ENCODE measurements at regions not wholly inside any gene's neighbourhood (a gene's known extent, or its start where the extent isn't known, plus 50 kb on each side); places are given as distances from the start of the nearest gene placed in this dataset.
A peak's percentile ranks its signal among the peaks of the same experiment; 100 is the strongest.
"Not testable (repeated sequence)": the region's sequence is repeated elsewhere in the genome, so short reads cannot be mapped to it uniquely, and the experiment has no call there.

DNA sequence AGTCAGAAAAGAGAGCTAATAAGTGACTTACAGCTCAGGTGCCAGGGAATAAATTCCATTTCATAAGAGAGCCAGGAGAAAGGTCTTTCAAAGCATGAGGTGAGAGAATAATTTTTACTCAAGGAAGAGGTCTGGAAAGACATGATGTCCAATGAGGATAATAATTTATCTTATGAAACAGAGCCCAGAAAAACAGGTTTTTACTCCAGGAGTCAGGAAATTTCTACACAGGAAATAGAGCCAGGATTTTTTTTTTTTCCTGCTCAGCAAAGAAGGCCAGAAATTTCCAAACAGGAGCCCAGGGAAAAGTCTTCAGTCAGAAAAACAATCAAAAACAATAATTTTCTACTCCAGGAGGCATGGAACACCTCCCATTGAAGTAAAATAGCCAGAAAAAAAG, 1185.7 kb upstream of the TSPY4 start:
- ATAC-seq: no peak
- DNase-seq (ENCODE audit: low spot score): no peak

DNA sequence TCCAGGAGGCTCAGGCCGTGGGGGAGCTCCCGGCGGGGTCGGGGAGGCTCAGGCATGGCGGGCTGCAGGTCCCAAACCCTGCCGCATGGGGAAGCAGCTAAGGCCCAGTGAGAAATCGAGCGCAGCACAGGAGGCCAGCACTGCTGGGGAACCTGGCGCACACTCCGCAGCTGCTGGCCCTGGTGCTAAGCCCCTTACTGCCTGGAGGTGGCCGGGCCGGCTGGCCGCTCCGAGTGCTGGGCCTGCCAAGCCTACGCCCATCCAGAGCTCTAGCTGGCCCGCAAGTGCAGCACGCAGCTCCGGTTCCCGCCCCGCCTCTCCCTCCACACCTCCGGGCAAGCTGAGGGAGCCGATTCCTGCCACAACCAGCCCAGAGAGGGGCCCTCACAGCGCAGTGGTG, 1208.7 kb upstream of the TSPY4 start:
- no peak for ATAC-seq
- no peak for DNase-seq (ENCODE audit: low spot score)

DNA sequence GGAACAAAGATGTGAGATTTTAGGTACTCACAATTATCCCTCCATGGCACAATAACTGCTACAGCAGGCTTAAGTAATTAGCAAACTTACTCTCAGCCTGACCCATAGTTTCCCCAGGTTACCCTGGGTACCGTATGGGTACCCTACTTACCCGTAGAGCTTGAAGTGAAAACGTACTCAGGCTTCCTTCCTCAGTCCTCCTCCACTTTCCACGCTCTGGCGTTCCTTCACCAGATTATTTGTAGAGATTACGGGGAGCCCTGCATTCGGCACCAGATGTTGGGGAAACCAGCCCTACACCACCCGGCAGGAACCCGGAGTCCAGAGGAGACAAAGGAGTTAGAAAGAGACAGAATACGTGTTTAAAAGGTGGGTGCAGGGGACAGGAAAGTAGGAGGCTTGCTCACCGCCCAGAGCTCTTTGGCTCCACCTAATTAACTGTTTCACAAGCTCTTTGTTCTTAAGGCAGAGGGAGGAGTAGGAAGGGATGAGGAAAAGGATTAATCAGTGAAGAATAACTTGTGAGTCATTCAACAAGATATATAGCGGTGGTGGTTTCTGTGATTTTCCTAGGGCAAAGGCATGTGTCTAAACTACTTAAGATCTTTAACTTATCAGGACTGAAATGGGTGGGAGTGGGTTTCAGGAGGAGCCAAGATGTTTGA, 1211.2 kb upstream of the TSPY4 start:
- DNase-seq (ENCODE audit: low spot score) (no peak), ATAC-seq (no peak)

DNA sequence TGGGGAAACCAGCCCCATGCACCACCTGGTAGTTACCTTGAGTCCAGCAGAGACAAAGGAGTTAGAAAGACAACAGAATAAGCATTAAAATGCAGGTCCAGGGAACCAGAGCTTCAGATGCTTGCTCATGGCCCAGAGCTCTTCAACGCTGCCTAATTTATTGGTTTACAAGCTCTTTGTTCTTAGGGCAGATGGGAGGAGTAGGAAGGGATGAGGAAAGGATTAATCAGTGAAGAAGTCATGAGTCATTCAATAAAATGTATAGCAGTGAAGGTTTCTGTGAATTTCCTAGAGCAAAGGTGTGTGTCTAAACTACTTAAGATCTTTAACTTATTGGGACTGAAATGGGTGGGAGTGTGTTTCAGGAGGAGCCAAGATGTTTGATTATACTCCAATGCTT, 1210.3 kb upstream of the AMELY start:
- ATAC-seq: no peak
- no peak for DNase-seq (ENCODE audit: low spot score)

DNA sequence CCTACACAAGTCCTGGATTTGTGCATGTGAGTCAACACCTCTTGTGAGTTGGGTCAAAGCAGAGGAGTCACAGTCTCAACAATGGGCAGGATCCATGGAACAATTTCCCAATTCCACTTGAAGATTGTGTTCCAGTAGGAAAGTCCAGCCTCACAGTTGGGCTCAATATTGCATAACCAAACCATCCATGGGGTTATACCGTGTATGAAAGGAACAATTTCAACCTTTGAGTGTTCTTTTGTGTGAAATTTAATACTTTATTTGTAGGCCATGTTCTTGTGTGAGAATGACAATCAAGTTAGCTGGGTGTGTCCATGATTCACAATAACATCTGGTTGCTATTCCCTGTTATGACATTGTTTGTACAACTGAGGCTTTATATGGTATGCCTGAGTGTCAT, 1182.9 kb upstream of the AMELY start:
- ATAC-seq: no peak
- no peak for DNase-seq (ENCODE audit: low spot score)

DNA sequence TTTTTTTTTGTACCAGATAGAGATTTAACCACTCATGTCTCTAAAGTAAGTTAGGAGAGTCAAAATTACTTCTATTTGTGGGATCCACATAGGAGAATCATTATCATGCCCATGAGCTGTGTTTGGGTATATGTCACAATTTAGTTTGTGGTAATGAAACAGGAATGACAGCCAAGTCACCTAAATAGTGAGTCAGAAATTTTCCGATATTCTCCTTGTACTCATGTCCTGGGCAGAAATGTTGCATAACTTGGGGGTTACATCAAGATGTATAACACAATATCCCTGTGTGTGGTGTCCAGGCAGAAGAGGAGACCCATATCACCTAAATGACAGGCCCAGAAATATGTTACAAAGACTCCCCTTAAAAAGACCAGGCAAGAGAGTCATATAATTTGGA, 1181.4 kb upstream of the AMELY start:
- no peak for ATAC-seq
- DNase-seq (ENCODE audit: low spot score): no peak

DNA sequence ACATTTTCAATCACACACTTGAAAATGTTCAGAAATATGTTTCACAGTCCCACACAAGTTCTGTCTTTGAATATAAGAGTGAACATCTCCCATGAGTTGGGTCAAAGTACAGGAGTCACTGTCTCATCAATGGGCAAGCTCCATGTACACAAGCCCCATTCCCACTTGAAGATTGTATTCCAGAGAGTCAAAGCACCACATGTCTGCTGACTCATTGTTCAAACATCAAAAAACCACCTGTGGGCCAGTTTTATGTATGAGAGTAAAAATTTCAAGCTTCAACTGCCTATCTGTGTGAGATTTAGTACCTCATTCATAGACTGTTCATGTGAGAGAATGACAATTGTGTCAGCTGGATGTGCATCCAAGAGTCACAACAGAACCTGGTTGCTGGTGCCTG, 1174.4 kb upstream of the AMELY start:
- DNase-seq (ENCODE audit: low spot score): no peak
- ATAC-seq: no peak

DNA sequence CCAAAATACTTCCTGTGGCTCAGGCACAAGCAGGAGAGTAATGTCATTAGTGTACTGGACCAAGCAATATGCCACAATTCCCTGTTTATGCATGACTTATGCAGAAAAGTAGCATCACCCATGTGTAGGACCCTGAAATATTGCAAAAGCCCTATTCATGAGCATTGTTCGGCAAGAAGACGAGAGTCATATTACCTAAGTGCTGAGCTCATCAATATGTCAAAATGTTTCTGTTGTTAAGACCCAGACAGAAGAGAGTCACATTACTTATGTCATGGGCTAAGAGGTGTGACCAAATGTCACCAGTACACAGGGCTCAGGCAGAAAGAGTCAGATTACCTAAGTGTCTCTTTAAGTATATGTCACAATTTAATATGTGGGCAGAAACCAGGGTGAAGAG, 1172.6 kb upstream of the AMELY start:
- DNase-seq (ENCODE audit: low spot score): no peak
- ATAC-seq: no peak

DNA sequence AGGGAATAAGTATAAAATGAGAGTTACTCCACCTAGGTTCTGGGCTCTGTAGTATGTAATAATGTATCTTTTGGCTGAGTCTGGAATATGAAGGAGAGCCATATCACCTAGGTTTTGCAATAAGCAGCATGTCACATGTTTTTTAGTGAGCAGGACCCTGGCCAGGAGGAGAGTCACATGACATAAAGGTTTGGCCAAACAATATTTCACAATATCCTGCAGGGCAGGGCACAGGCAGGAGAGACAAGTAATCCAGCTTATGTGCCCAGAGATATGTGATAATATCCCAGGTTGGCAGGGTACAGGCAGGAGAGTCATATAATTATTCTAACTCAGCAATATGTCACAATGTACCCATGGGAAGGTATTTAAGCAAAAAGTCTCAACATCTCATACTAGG, 1169.6 kb upstream of the AMELY start:
- ATAC-seq (peak; percentile 48), DNase-seq (ENCODE audit: low spot score) (peak; percentile 45)

DNA sequence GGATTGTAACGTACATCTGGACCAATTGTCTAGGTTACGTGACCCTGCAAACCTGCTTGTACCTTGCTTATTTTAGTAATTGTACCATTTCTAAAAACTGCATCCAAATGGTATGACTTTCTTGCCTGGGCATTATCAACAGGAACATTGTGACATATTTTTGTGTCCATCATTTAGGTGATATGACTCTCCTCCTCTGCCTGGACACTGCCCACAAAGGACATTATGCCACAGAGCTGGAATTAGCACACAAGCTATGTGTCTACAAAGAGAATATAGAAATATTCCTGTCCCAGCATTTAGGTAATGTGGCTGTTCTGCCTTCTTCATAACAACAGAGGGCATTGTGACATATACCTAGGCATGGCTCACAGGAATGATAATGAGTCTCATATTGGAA, 1153.7 kb upstream of the AMELY start:
- ATAC-seq (no peak), DNase-seq (ENCODE audit: low spot score) (no peak)

DNA sequence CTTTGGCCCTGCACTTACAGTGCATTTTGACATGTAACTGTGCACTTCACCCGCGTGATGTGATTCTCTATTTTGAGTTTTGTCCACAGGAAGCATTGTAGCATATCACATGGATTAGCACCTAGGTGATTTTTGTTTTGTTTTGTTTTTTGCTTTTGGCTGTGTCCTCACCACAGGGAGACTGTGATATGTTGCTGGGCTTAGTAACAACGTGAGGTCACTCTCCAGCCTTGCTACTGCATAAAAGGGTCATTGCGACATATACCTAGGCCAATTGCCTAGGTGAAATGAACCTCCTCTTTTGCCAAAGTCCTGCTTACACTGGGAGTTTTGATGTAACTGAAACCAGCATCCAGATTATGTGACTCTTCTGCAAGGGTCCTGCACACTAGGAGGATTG, 1152.9 kb upstream of the AMELY start:
- DNase-seq (ENCODE audit: low spot score) (peak; percentile 45), ATAC-seq (peak; percentile 94)

DNA sequence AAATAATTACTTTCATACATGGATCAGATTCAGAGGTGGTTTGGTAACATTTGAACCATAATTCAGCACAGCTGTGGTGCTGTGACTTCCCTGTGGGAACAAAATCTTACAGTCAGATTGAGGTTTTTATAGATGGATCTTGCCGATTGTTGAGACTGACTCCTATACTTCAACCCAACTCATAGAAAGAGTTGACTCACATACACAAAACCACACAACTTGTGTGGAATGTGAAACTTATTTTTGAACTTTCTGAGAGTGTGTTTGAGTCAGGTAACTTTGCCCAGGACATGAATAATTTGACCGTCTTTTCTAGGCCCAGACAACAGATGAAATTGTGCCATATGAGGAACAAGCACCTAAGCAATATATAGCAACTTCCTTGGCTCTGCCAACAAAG, 1152.4 kb upstream of the AMELY start:
- no peak for DNase-seq (ENCODE audit: low spot score)
- no peak for ATAC-seq

DNA sequence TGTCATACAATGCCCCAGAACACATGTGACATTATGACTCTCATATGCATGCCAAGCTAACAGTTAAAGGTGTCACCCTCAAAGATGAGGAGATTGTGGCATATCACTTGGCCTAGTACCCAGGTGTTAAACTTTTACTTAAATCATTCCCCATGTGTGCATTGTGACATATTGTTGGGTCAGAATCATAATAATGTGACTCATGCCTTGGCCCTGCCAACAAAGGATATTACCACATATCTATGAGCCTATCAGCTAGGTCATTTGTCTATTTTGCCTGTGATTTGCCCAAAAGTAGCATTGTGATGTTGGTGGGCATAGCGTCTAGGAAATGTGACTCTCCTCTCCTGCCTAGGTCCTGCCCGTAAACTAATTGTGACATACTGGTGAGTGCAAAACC, 1147.1 kb upstream of the AMELY start:
- ATAC-seq (no peak), DNase-seq (ENCODE audit: low spot score) (no peak)

DNA sequence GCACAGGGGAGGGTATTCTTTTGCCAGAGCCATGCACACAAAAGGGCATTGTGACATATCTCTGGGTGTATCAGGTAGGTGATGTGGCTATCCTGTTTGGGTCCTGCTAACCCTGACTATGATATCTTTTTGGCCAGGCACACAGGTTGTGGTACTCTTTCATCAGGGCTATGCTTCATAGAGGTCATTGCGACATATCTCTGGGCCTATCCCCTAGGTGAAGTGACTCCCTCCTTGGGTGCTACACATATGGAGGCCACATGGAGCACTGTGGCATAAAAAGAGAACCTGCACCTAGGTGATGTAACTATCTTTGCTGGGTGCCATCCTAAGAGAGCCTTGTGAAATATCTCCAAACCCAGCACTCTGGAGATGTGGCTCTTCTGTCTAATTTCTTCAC, 1139.8 kb upstream of the AMELY start:
- ATAC-seq (no peak), DNase-seq (ENCODE audit: low spot score) (no peak)

DNA sequence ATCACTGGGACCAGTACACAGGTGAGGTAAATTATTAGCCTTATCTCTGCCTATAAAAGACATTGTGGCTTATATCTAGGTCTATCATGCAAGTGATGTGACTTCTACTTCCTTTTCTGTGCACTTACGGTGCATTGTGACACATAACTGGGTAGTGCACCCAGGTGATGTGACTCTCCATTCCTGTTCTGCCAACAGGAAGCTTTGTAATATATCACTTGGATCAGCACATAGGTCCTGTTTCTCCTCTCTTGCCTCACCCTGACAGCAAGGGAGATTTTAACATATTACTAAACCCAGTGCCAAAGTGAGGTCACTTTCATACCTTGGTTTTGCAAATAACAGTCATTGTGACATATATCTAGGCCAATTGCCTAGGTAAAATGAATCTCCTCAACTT, 1129.7 kb upstream of the AMELY start:
- DNase-seq (ENCODE audit: low spot score) (no peak), ATAC-seq (no peak)

DNA sequence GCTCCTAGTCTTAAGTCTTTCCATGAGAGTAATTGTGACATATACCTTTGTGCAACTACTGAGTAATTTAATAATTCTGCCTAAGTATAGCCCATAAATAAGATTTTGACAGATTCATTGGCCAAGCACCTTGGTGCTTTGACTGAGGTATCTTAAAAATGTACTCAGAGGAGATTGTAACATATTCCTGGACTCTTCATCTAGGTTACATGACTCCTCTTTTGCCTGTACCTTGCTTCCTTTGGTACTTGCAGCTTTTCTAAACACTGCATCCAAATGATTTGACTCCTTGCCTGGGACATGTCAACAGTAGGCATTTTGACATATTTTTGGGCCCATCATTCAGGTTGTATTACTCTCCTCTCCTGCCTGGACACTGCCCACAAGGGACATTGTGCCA, 1125.0 kb upstream of the AMELY start:
- DNase-seq (ENCODE audit: low spot score) (no peak), ATAC-seq (no peak)

DNA sequence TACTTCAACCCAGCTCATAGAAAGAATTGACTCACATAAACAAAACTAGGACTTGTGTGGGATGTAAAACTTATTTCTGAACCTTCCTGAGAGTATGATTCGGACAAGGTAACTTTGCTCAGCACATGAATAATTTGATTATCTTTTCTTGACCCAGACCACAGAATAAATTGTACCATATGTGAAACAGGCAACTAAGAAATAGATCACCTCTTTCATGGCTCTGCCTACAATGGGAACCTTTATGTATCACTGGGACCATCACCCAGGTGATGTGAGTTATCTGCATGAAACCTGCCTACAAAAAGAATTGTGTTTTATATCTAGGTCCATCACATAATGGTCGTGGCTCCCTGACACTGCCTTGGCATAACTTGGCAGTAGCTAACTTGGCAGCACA, 1124.1 kb upstream of the AMELY start:
- no peak for ATAC-seq
- no peak for DNase-seq (ENCODE audit: low spot score)

DNA sequence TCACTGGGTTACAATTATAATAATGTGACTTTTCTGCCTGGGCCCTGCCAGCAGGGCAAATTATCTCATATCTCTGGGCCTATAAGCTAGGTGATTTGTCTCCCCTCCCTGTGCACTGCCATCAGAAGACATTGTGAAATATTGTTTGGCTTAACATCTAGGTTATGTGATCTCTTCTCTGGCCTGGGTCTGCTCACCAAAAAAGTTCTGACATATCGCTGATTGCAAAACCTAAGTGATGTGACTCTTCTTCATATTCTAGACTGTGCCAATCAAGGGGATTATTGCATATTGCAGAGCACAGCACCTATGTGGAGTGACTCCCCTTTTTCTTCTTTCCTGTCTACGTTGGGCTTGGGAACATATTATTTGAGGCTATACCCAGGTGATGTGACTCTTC, 1123.1 kb upstream of the AMELY start:
- ATAC-seq: no peak
- DNase-seq (ENCODE audit: low spot score): no peak

DNA sequence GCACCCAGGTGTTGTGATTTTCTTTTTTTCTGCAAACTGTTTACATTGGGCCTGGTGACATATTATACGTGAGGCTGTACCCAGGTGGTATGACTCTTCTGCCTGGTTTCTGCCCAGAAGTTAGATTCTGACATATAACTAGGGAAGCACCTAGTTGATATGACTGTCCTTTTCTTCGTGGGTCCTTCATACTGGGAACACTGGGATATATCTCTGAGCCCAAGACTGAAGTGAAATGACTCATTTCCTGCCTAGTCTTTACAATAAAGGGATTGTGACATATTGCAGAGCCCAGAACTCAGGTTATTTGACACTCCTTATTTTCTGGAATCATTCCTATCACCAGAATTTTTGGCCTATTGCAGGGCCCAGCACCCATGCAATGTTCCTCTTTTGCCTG, 1121.6 kb upstream of the AMELY start:
- DNase-seq (ENCODE audit: low spot score) (no peak), ATAC-seq (no peak)

DNA sequence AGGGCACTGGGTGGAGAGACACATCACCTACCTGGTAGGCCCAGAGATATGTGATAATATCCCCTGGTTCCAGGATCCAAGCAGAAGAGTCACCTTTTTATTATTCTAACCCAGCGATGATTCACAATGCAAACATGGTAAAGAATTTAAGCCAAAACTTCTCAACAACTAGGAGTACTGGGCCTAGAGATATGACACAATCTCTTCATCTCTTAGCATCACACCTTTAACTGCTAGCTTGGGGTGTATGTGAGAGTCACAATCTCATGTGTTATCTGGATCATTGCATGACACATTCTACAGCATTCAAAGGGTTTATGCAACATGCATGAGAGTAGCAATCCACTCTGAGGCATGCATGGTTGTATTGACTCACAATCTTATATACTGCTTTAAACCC, 1109.0 kb upstream of the AMELY start:
- ATAC-seq (no peak), DNase-seq (ENCODE audit: low spot score) (no peak)

DNA sequence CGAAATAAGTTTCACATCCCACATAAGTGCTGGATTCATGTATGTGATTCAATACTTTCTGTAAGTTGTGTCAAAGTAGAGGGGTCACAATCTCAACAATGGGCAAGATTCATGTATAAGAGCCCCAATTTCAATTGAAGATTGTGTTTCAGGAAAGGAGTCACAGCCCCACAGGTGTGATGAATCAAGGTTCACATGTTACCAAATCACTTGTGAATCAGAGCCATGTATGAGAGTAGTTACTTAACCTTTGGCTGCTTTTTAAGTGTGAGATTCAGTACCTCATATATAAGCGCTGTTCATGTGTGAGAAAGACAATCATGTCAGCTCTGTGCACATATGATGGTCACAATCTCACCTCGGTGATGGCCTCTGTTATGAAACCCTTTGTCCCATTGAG, 1100.0 kb upstream of the AMELY start:
- ATAC-seq (no peak), DNase-seq (ENCODE audit: low spot score) (no peak)

DNA sequence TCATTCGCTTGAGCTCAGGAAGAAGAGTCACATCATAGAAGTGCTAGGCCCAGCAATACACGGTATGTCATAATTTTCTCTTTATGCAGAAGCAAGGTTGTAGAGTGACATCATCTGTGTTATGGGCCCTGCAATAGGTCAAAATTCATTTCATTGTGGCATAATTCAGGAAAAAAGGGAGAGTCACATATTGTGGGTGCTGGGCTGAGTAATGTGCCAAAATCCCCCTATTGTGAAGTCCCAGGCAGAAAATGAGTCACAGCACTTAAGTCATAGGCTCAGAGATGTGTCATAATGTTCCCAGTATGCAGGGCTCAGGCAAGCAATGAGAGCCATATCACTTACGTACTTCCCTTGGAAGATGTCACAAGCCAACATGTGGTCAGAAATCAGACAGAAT, 1092.6 kb upstream of the AMELY start:
- DNase-seq (ENCODE audit: low spot score) (no peak), ATAC-seq (no peak)

DNA sequence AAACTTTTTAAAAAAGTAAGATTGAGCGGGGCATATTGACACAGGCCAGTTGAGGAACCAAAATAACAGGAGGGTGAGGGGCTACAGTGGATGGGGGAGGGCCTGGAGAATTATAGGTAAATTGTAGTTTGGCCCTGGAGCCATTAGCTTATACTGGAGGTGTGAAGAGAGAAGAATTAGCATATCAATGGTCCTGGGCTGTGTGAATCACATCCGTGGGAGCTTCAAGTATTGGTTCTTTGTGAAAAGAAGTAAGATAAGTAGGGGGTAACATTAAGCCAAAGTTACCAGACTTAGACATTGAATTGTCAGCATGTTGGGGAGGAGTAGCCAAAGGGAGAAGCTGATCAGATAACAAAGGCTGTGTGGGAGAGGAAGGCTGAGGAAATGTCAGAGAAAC, 1085.2 kb upstream of the AMELY start:
- ATAC-seq (no peak), DNase-seq (ENCODE audit: low spot score) (no peak)

DNA sequence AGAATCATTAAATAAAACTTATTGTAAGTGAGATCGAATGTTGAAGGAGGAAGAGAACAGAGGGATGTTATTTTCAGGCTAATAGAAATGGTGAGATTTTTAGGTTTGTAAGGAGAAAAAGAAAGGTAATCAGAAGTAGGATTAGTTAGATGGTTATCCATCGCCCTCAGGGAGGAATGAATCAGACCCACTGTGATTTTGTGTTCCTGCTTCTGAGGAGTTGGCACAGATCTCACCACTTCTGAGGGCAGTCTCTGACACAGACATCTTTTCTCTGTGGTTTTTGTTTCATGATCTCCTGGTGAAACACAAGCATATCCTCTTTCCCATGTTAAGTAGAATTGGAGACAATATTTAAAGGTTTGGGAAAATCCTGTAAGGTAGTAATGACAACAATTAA, 1083.2 kb upstream of the AMELY start:
- not testable (repeated sequence) for ATAC-seq; DNase-seq (ENCODE audit: low spot score)

Data from left lobe of liver (tissue), 2 donors.